Activated CD8-positive, alpha-beta T cell treated with anti-CD3 and anti-CD28 coated beads for 36 hours (primary cell): ENCODE measurements at regions not wholly inside any gene's neighbourhood (a gene's known extent, or its start where the extent isn't known, plus 50 kb on each side); places are given as distances from the start of the nearest gene placed in this dataset.

Source experiments
- ATAC-seq: fragments of 200-7000 bp; cut with Tn5 transposase; one replicate; pipeline ENCODE4 v1.10.0; 2021; ENCODE audit warnings: mild to moderate bottlenecking, moderate library complexity
- CTCF ChIA-PET: fragments of 350-600 bp; sonication (Branson Sonifier 250); formaldehyde crosslinking; loops from one replicate; lab custom pipeline; 2021; ENCODE audit warnings: antibody characterized with exemption; lab: Charles Lee
- POLR2A ChIA-PET: fragments of 350-600 bp; sonication (Branson Sonifier 250); formaldehyde crosslinking; loops from one replicate; lab custom pipeline; 2021; ENCODE audit warnings: antibody characterized with exemption; lab: Charles Lee
- DNase-seq: peaks from one replicate; pipeline ENCODE4 v3.0.0-alpha.2; 2020
- H3K27ac Mint-ChIP-seq: one replicate; pipeline ENCODE4 v1.8.0; 2021; ENCODE audit warnings: mild to moderate bottlenecking, mixed read lengths
- H3K27me3 Mint-ChIP-seq: one replicate; pipeline ENCODE4 v1.8.0; 2021; ENCODE audit warnings: mixed read lengths
- H3K36me3 Mint-ChIP-seq: one replicate; pipeline ENCODE4 v1.8.0; 2021; ENCODE audit warnings: low read depth, mixed read lengths
- H3K4me1 Mint-ChIP-seq: one replicate; pipeline ENCODE4 v1.8.0; 2021; ENCODE audit warnings: low read depth, mixed read lengths
- H3K4me3 Mint-ChIP-seq: one replicate; pipeline ENCODE4 v1.8.0; 2021; ENCODE audit warnings: mild to moderate bottlenecking, moderate library complexity, mixed read lengths
- H3K9me3 Mint-ChIP-seq: one replicate; pipeline ENCODE4 v1.8.0; 2021; ENCODE audit warnings: mixed read lengths
- intact Hi-C: fragments of 100-400 bp; cut with micrococcal nuclease; formaldehyde crosslinking; loops from one replicate; pipeline ENCODE4 v1.10.0; 2022
- TF ChIP-seq, protein P1 (sequence below): fragments of 200-600 bp; IDR thresholded peaks from one replicate; pipeline ENCODE4 v1.8.0; 2022; ENCODE audit warnings: antibody characterized with exemption, mild to moderate bottlenecking

DNA sequence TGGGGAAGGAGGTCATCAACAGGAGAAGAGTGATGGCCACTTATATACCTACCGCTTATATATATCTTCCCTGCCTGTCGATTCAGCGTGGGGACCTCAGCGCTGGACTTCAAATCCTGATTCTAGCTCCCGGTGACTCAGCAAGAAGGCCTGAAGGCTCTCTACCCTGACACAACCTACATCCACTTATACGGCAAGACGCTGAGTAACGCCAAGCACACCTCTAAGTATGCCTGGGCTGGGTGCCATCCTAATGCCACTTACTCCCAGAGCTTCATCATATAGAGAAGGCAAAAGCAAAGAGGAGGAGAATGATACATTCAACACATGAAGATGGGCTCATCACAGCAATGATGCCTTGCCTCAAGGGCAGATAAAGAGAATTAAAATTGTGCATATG is 198.3 kb downstream of the CHIC2 start:
- CTCF ChIA-PET = no interaction called here
- ATAC-seq (no peak), DNase-seq (no peak)
- POLR2A ChIA-PET = no interaction called here
- H3K27me3 Mint-ChIP-seq = no peaks in the 10 kb centered on the region
- TF ChIP-seq, protein P1, sequence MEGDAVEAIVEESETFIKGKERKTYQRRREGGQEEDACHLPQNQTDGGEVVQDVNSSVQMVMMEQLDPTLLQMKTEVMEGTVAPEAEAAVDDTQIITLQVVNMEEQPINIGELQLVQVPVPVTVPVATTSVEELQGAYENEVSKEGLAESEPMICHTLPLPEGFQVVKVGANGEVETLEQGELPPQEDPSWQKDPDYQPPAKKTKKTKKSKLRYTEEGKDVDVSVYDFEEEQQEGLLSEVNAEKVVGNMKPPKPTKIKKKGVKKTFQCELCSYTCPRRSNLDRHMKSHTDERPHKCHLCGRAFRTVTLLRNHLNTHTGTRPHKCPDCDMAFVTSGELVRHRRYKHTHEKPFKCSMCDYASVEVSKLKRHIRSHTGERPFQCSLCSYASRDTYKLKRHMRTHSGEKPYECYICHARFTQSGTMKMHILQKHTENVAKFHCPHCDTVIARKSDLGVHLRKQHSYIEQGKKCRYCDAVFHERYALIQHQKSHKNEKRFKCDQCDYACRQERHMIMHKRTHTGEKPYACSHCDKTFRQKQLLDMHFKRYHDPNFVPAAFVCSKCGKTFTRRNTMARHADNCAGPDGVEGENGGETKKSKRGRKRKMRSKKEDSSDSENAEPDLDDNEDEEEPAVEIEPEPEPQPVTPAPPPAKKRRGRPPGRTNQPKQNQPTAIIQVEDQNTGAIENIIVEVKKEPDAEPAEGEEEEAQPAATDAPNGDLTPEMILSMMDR = no peak
- no peaks in the 10 kb centered on the region for H3K4me1 Mint-ChIP-seq
- no peak overlapping the region for H3K4me3 Mint-ChIP-seq
- no peaks in the 10 kb centered on the region for H3K9me3 Mint-ChIP-seq
- intact Hi-C loops = no loop called here
- no peak overlapping the region for H3K27ac Mint-ChIP-seq
- H3K36me3 Mint-ChIP-seq = no peaks in the 10 kb centered on the region

GRCh38 chr4:53865054-53865453 is 199.4 kb downstream of the CHIC2 start:
- no peak for ATAC-seq
- Mint-ChIP-seq H3K4me3 (no peak overlapping the region), H3K4me1 (no peaks in the 10 kb centered on the region), H3K27ac (no peak overlapping the region), H3K9me3 (no peaks in the 10 kb centered on the region), H3K27me3 (peaks cover 2% of the 10 kb centered on the region), H3K36me3 (no peaks in the 10 kb centered on the region)
- ChIA-PET CTCF (no interaction called here), POLR2A (no interaction called here)
- DNase-seq = no peak
- intact Hi-C loops = no loop called here
- TF ChIP-seq, protein P1 = no peak

DNA sequence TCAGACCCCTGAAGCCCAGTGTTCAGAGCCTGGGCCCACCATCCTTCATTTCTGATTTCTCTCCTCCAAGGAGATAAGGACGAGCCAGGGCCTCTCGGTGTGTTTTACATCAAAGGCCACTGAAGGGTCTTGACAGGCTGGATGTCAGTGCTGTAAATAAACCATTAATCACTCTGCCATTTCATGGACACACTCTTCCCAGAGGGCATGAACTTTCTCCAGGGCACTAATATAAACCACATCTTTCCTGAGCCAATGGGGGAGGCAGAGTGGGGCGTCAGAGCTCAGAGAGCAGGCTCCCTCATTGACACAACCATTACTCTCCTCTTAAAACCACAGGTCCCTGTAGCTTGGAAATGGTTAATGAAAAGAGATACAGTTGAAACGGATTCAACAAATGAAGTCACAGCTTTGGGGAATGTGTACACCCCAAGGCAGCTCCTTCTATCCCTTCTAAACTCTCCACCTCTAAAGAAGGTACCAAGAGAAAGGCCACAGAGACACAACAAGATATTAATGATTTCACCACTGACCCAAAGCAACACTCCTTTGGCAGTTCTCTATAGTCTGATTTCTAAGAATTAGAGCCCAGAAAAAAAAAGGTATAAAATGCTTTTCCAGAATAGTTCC is 200.6 kb downstream of the CHIC2 start:
- no peaks in the 10 kb centered on the region for H3K36me3 Mint-ChIP-seq
- H3K4me3 Mint-ChIP-seq = no peak overlapping the region
- TF ChIP-seq, protein P1 = no peak
- POLR2A ChIA-PET = no interaction called here
- peaks cover 5% of the 10 kb centered on the region for H3K27me3 Mint-ChIP-seq
- CTCF ChIA-PET = no interaction called here
- no peaks in the 10 kb centered on the region for H3K4me1 Mint-ChIP-seq
- intact Hi-C loops = no loop called here
- no peak overlapping the region for H3K27ac Mint-ChIP-seq
- H3K9me3 Mint-ChIP-seq = no peaks in the 10 kb centered on the region
- ATAC-seq (no peak), DNase-seq (no peak)

DNA sequence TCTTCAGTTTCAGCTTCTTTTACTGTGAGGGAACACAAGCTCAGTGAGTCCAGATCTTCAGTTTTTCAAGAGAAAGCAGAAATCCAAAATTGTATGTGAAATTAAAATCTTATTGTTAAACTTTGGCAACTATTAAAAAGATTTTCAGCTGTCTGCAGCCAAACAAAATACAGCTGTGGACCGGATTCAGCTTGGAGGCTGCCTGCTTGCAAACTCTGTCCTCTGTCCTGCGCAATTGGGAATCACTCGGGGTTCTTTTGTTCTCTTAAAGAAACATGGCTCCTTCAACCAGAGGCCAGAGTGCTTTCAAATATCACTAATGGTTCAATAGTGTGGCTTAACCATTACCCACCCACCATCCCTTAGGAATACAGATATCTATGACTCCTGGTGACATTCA is 201.2 kb downstream of the CHIC2 start:
- Mint-ChIP-seq H3K9me3 (no peaks in the 10 kb centered on the region), H3K27me3 (peaks cover 5% of the 10 kb centered on the region), H3K4me3 (no peak overlapping the region), H3K36me3 (no peaks in the 10 kb centered on the region), H3K4me1 (no peaks in the 10 kb centered on the region), H3K27ac (no peak overlapping the region)
- DNase-seq = no peak
- ChIA-PET CTCF (no interaction called here), POLR2A (no interaction called here)
- intact Hi-C loops = no loop called here
- no peak for ATAC-seq
- TF ChIP-seq, protein P1 = no peak

GRCh38 chr4:53861856-53862610 is 202.4 kb downstream of the CHIC2 start:
- no peaks in the 10 kb centered on the region for H3K9me3 Mint-ChIP-seq
- ATAC-seq (no peak), DNase-seq (no peak)
- intact Hi-C loops = no loop called here
- TF ChIP-seq, protein P1 = no peak
- no peak overlapping the region for H3K27ac Mint-ChIP-seq
- H3K4me3 Mint-ChIP-seq = no peak overlapping the region
- ChIA-PET POLR2A (no interaction called here), CTCF (no interaction called here)
- peaks cover 5% of the 10 kb centered on the region for H3K27me3 Mint-ChIP-seq
- H3K4me1 Mint-ChIP-seq = no peaks in the 10 kb centered on the region
- H3K36me3 Mint-ChIP-seq = no peaks in the 10 kb centered on the region
